Astrocyte of the cerebellum (primary cell): ENCODE measurements at regions not wholly inside any gene's neighbourhood (a gene's known extent, or its start where the extent isn't known, plus 50 kb on each side); places are given as distances from the start of the nearest gene placed in this dataset.

Source experiments
- DNase-seq: peaks from one replicate; pipeline ENCODE4 v3.0.0-alpha.2; 2011; ENCODE audit warnings: low read depth
- H3K4me3 ChIP-seq: 2 replicates; pipeline ENCODE4 v1.5.1; 2011; ENCODE audit warnings: mild to moderate bottlenecking, low read depth, low read length, moderate library complexity
- in situ Hi-C: cut with HindIII; loops from 2 replicates; pipeline ENCODE4 v1.10.0; 2017; ENCODE audit warnings: low sequenced_read_pairs
- TF ChIP-seq, protein P1 (sequence below): IDR thresholded peaks from 2 replicates; pipeline ENCODE4 v1.5.1; 2012; ENCODE audit warnings: low read length, low read depth, moderate library complexity, mild to moderate bottlenecking; ENCODE audit errors: missing control alignments

DNA sequence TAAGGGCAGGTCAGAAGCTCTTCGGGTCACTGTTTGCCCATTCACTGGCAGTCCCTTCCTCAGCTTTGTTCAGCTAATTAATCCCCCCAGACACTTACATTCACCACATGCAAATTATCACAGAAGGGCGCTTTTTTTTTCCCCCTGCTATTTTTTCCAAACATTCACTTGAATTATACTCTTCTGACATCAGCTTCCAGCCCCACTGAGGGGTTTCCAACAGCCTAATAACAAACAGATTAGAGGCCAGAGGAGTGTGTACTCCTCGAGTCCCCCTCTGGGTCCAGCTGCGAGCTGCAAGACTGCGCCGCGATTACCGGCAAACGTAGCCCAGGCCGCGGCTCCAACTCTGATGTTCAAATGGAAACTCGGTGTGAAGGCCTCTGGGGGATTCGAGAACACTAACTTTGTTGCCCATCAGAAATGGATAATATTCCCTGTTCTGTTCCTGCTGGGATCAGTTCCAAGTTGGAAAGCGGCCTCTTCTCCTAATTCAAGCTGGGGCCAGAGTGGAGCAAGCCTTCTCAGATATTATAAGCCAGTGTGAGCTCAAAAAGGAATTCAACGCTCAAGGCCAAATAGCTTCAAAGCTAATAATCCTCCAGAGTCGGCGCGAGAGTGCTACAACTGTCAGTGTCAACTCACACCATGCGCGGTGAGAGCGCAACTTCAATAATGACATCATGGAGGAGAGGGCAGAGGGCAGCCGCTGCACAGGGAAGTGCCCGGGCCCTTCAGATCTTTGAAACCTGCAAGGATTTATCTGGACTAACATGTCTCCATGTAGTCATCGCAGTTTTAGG is 560.8 kb downstream of the BNC2 start:
- no peak overlapping the region for H3K4me3 ChIP-seq
- in situ Hi-C loops = no loop called here
- TF ChIP-seq, protein P1, sequence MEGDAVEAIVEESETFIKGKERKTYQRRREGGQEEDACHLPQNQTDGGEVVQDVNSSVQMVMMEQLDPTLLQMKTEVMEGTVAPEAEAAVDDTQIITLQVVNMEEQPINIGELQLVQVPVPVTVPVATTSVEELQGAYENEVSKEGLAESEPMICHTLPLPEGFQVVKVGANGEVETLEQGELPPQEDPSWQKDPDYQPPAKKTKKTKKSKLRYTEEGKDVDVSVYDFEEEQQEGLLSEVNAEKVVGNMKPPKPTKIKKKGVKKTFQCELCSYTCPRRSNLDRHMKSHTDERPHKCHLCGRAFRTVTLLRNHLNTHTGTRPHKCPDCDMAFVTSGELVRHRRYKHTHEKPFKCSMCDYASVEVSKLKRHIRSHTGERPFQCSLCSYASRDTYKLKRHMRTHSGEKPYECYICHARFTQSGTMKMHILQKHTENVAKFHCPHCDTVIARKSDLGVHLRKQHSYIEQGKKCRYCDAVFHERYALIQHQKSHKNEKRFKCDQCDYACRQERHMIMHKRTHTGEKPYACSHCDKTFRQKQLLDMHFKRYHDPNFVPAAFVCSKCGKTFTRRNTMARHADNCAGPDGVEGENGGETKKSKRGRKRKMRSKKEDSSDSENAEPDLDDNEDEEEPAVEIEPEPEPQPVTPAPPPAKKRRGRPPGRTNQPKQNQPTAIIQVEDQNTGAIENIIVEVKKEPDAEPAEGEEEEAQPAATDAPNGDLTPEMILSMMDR = no peak
- DNase-seq = no peak

DNA sequence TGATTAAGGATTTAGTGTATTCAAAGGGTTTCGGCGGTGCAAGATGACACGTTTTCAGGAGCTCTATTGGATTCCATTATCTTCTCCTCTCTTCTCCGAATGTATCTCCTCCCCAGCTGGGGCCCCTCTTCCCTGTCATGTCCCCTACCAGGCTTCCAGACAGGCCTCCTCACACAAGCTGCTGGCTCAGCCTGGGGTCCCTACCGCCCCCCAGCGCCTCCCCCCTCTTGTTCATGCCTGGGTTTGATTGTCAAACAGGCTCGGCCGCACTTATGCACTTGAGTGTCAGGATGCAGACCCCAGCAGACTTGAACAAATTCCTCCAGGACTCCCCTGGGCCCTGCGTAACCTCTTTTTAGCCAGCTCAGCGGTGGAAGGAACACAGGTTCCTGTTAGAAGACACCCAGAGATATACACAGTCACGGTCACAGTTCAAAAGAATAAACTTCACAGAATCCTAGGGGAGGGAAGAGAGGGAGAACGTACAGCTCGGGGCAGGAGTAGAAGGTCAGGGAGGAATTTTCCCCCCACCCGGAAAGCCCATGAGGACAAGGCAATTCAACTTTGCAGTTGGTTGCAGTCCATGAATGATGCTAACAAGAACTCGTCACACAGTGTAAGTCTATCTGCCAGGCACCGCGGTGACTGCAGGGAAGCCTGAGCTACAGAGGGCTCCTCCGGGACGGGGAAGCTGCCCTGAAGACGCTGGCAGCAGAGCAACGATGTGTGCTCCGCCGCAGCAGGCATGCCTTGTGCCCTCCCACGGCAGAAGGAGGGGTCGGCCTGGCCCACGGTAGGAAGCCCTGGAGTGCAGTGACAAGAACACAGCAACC is 560.0 kb downstream of the BNC2 start:
- no peak for DNase-seq
- in situ Hi-C loops = no loop called here
- TF ChIP-seq, protein P1 = no peak
- no peak overlapping the region for H3K4me3 ChIP-seq

DNA sequence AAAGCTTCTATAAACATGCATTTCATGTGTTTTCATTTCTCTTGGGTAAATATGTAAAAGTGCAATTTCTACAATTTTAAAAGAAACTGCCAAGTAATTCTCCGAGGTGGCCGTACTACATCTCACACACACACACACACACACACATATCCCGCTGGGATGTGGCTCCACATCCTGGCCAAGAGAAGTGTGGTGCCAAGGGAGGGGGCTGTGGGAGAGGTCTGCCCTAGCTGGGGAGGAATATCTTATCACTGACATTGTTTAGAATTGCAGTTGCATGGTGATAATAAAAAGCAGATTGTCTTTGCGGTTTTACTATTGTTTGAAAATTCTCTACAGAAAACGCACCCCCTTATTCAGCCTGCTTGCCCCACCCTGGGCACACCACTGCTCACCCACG is 558.4 kb downstream of the BNC2 start:
- in situ Hi-C loops = no loop called here
- DNase-seq = no peak
- TF ChIP-seq, protein P1 = no peak
- no peak overlapping the region for H3K4me3 ChIP-seq

DNA sequence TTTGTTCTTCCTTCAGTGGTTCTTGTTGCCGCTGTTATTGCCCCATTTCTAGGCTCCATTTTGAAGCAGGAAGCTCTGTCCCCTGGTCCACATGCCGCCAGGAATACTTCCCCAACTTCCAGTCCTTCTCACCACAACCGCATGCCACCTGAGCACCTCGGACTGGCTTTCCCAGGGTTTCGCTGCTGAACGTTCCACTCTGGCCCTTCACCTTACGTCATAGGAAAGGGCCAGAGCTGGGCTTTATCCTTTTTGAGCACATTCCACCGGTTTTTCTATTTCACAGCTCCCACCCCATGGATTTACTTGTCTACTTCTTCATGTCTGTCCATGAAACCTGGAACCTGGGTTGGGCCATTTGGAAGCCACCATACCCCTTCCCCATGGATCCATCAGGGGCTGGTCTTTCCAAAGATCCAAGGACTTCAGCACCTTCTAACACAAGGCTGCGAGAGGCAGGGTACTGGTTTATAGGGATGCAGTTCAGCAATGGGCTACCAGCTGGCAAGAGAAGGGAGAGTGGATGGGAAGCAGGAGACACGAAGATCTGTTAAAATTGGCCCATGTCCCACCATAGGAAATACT is 557.4 kb downstream of the BNC2 start:
- in situ Hi-C loops = no loop called here
- DNase-seq = no peak
- no peak overlapping the region for H3K4me3 ChIP-seq
- TF ChIP-seq, protein P1 = no peak

DNA sequence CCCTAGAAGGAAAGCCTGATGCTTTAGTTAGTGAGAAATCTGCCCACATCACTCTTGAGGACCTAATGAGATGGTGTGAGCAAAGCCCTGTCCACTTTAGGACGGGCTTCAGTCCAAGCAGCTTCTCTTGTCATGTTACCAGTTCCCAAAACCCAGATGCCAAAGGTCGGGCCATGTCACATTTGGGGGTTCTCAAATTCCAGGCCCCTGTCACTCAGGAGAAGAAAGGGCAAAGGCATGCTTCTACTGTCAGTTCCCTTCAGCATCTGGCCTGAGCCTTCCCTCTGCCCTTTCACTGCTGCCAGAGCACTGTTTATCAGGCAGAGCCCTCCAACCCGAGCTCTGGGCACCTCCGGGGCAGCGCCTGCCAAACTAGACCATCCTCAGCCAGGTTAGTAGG is 556.0 kb downstream of the BNC2 start:
- no peak for DNase-seq
- in situ Hi-C loops = no loop called here
- TF ChIP-seq, protein P1 = no peak
- H3K4me3 ChIP-seq = no peak overlapping the region

DNA sequence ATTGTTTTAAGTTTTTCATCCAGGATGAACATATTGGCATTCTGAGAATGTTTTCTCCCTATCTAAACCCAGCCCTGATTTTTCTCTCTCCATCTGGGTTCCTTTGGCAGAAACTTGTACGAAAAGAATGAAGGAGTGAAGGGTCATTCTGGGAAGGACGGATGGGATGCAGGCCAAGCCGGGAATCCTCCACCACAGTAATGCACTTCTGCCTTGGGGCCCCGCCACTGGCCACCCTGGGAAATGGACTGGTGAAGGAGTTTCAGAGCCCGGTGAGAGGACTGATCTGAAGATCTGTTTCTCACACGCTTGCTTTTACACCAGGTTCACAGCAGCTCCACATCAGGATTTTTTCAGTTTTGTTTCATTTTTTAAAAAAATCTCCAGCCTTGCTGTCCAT is 554.8 kb downstream of the BNC2 start:
- H3K4me3 ChIP-seq = no peak overlapping the region
- in situ Hi-C loops = no loop called here

More for the DNA sequence above, 554.8 kb downstream of the BNC2 start:
- DNase-seq = no peak
- TF ChIP-seq, protein P1 = no peak
